ENCODE measurements at regions not wholly inside any gene's neighbourhood (a gene's known extent, or its start where the extent isn't known, plus 50 kb on each side); places are given as distances from the start of the nearest gene placed in this dataset.

DNA sequence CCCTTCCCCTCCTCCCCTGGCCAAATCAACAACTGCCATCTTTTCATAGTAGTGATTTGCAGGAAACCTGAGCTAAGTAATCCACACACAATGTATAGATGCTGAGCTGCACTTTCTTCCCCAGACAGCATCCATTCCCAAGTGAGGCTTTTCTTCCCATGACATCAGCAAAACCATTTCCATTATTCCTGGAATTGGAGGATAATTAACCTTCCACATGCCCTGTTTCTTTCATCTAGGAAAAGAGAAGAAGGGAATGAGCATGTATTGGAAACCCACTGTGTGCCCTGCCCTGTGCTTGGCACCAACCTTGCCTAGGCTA lies 268.0 kb downstream of the ZSWIM6 start:
- no peak for ATAC-seq
- POLR2A ChIA-PET, result interaction anchor here (1.1 to 1.7 kb wide), 2 partner anchors 13 to 269 kb away, joined by 3 to 13 read pairs; partner anchors contain the start of gene ZSWIM6
- no peak for FAIRE-seq
- Histone ChIP-seq H3K9me3 (no peaks in the 10 kb centered on the region), H3K4me3 (no peak overlapping the region; the same call in 2 of the 3 replicates), H3K27ac (peak overlapping the region; percentile 81 to 85), H3K4me1 (peaks cover 71% of the 10 kb centered on the region), H3K4me2 (peak overlapping the region; percentile 64)
- 0 out of 2 replicates have a peak, but pooled peaks have one; percentile 0 for TF ChIP-seq JUNB (IDR thresholded peaks at IDR 0.05)
- TF ChIP-seq SMC3 (IDR thresholded peaks at IDR 0.05), result no peak
- TF ChIP-seq MAFK (IDR thresholded peaks at IDR 0.05; ENCODE audit: partially characterized antibody), result peak; percentile 84
- TF ChIP-seq, protein P1, sequence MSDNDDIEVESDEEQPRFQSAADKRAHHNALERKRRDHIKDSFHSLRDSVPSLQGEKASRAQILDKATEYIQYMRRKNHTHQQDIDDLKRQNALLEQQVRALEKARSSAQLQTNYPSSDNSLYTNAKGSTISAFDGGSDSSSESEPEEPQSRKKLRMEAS (IDR thresholded peaks at IDR 0.05), result no peak; the same call in 1 of the 2 replicates
- peak; percentile 48; the same call in 1 of the 2 replicates for TF ChIP-seq HOXB5 (CRISPR knock-in tag; IDR thresholded peaks at IDR 0.05)
- TF ChIP-seq JUN (IDR thresholded peaks at IDR 0.05), result no peak; a peak in 2 of 5 replicates
- TF ChIP-seq EHMT2 (IDR thresholded peaks at IDR 0.05; ENCODE audit: low read depth), result peak; percentile 82; the same call in 1 of the 2 replicates
- TF ChIP-seq, protein P2, sequence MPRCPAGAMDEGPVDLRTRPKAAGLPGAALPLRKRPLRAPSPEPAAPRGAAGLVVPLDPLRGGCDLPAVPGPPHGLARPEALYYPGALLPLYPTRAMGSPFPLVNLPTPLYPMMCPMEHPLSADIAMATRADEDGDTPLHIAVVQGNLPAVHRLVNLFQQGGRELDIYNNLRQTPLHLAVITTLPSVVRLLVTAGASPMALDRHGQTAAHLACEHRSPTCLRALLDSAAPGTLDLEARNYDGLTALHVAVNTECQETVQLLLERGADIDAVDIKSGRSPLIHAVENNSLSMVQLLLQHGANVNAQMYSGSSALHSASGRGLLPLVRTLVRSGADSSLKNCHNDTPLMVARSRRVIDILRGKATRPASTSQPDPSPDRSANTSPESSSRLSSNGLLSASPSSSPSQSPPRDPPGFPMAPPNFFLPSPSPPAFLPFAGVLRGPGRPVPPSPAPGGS (IDR thresholded peaks at IDR 0.05), result 0 out of 3 replicates have a peak, but pooled peaks have one; percentile 16
- DNase-seq (ENCODE audit: low read depth in 1 of 2, low spot score in 1 of 2), result no peak
- CTCF ChIA-PET, result interaction anchor here (1.1 to 1.4 kb wide), 3 partner anchors 13 to 33 kb away, joined by 3 to 5 read pairs (median 5); no protein-coding TSS in a partner anchor

DNA sequence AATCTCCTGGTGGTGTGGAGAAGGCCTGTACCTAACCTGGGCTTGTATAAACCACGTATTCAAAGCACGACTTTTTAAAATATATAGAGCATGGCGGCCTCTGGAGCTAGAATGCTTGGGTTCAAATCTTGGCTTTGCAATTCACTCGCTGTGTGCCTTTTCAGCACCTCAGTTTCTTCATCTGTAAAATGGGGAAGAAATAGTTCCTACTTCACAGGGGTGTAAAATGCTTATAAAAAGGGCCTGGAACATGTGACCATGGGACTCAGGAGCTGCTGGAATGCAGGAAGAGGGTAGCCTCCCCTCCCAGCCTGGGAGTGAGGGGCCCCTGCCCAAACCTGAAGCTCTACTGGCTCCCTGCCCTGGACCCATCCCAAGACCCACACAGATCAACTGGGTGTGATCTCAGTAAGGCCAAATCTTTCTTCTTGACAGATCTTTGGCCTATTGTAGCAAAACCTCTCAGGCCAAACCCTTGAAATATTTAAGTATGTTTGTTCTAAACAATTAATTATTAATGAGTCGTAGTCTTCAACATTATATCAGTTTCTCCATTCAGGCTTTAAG lies 269.0 kb downstream of the ZSWIM6 start:
- H3K4me1 ChIP-seq, result peaks cover 71% of the 10 kb centered on the region
- FAIRE-seq (no peak), DNase-seq (ENCODE audit: low read depth in 1 of 2, low spot score in 1 of 2) (peak in 1 of 2 experiments; percentile 61), ATAC-seq (no peak)
- 90% methylated on average over 5 of the region's 5 CpGs for WGBS (ENCODE audit: missing lambda C conversion rate)
- H3K4me3 ChIP-seq, result no peak overlapping the region
- CTCF ChIA-PET, result interaction anchor here (0.6 to 1.4 kb wide), 4 partner anchors 12 to 19 kb away, joined by 3 to 5 read pairs (median 5); no protein-coding TSS in a partner anchor
- TF ChIP-seq KDM1A (IDR thresholded peaks at IDR 0.05; ENCODE audit: low read depth) (peak; percentile 98), HOXA7 (CRISPR knock-in tag; IDR thresholded peaks at IDR 0.05) (no peak), HDAC2 (IDR thresholded peaks at IDR 0.05) (peak; percentile 91), CHD4 (IDR thresholded peaks at IDR 0.05; ENCODE audit: borderline replicate concordance) (peak; percentile 86; the same call in 1 of the 2 replicates)
- peak overlapping the region; percentile 64 for H3K4me2 ChIP-seq
- H3K9me3 ChIP-seq, result no peaks in the 10 kb centered on the region
- peak overlapping the region; percentile 81 to 85 for H3K27ac ChIP-seq
- POLR2A ChIA-PET, result no interaction called here

DNA sequence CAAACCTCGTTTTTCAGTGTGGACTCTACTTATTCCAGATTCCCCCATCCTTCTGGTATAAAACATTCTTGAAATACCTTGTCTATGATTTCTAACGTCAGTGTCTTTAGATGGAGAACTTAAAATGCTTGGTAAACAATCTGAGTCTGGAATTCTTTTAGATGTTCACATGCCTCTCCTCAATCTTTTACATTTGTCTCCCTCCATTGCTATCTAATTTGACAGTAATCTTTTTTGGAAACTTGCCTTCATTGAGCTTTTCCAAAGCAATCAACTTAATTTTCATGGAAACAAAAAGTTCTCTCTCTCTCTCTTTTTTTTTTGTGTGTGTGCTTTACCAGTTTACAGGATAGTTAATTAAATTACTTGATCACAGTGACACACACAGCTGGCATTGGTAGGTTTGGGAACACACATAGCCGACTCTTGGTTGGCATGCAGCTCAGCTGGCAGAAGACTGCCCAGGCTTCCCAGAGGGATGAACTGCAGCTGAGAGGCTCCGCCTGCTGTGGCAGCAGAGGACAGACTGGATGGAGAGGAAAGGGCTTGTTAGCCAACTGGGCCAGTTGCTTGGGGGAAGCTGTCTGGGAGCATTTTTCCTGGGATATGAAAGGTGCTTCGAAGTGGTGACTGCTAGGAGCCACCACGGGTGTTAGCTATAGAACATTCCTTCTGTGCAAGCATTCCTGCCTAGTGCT lies 271.3 kb downstream of the ZSWIM6 start:
- Histone ChIP-seq H3K27ac (peak overlapping the region; percentile 81 to 85), H3K4me3 (no peak overlapping the region), H3K4me2 (peak overlapping the region; percentile 64), H3K4me1 (peaks cover 66% of the 10 kb centered on the region), H3K9me3 (no peaks in the 10 kb centered on the region)
- ChIA-PET CTCF (interaction anchor here (0.6 to 1.5 kb wide), 10 partner anchors 9 to 437 kb away, joined by 3 to 4 read pairs (median 4); no protein-coding TSS in a partner anchor), POLR2A (interaction anchor here (1.0 kb wide), 1 partner anchor 272 kb away, joined by 3 read pairs; the partner anchor contains the start of gene ZSWIM6)
- WGBS (ENCODE audit: missing lambda C conversion rate), result 26% methylated on average over 6 of the region's 6 CpGs
- DNase-seq (ENCODE audit: low read depth in 1 of 2, low spot score in 1 of 2) (peak; percentile 44 to 74), FAIRE-seq (peak; percentile 51), ATAC-seq (peak; percentile 70 to 72)
- TF ChIP-seq, protein P2 (IDR thresholded peaks at IDR 0.05), result no peak
- TF ChIP-seq, protein P1 (IDR thresholded peaks at IDR 0.05), result 0 out of 2 replicates have a peak, but pooled peaks have one; percentile 42
- TF ChIP-seq FOSL2 (IDR thresholded peaks at IDR 0.05) (no peak), FOSL2 (CRISPR knock-in tag; IDR thresholded peaks at IDR 0.05) (no peak), RARB (CRISPR knock-in tag; IDR thresholded peaks at IDR 0.05) (no peak), HOXB13 (CRISPR knock-in tag; IDR thresholded peaks at IDR 0.05; ENCODE audit: low read depth) (no peak), PHF8 (IDR thresholded peaks at IDR 0.05; ENCODE audit: borderline replicate concordance, low read depth) (no peak), SMC3 (IDR thresholded peaks at IDR 0.05) (0 out of 3 replicates have a peak, but pooled peaks have one; percentile 14), NR3C1 (IDR thresholded peaks at IDR 0.05) (no peak), RAD21 (conservative IDR thresholded peaks at IDR 0.05 in 1 of 2, IDR thresholded peaks at IDR 0.05 in 1 of 2) (peak; percentile 30 to 42; a peak in 4 of 5 replicates)
